MCF 10A (cell line): ENCODE measurements at regions not wholly inside any gene's neighbourhood (a gene's known extent, or its start where the extent isn't known, plus 50 kb on each side); places are given as distances from the start of the nearest gene placed in this dataset.
"Not testable (repeated sequence)": the region's sequence is repeated elsewhere in the genome, so short reads cannot be mapped to it uniquely, and the experiment has no call there.

Source experiments
- BruUV-seq: library from RNA; stranded (reverse); fragments of 400-500 nt; replicated peaks from 2 replicates; lab custom pipeline; 2021; lab: Mats Ljungman, UMichigan
- CTCF ChIA-PET: fragments of 300-600 bp; sonication (Branson Sonifier 250); formaldehyde crosslinking; extraction: SDS; loops from one replicate; lab custom pipeline; 2021; ENCODE audit warnings: antibody characterized with exemption, inconsistent platforms; lab: Yijun Ruan, JAX
- POLR2A ChIA-PET: fragments of 300-600, 350-650 bp; sonication (Branson Sonifier 250); formaldehyde crosslinking; extraction: SDS; loops from one replicate; lab custom pipeline; 2020; ENCODE audit warnings: antibody characterized with exemption, inconsistent platforms; lab: Yijun Ruan, JAX
- DNase-seq: peaks from one replicate; pipeline ENCODE4 v3.0.0-alpha.2; 2018; ENCODE audit not compliant: unreplicated experiment
- H3K27ac Mint-ChIP-seq: one replicate; pipeline ENCODE4 v1.8.0; 2022; ENCODE audit warnings: mild to moderate bottlenecking, low read depth, mixed read lengths; ENCODE audit not compliant: unreplicated experiment
- H3K27me3 Mint-ChIP-seq: one replicate; pipeline ENCODE4 v1.8.0; 2022; ENCODE audit warnings: mixed read lengths; ENCODE audit not compliant: insufficient read depth, unreplicated experiment
- H3K36me3 Mint-ChIP-seq: one replicate; pipeline ENCODE4 v1.8.0; 2022; ENCODE audit warnings: mild to moderate bottlenecking, moderate library complexity, mixed read lengths; ENCODE audit not compliant: insufficient read depth, unreplicated experiment
- H3K4me1 Mint-ChIP-seq: one replicate; pipeline ENCODE4 v1.8.0; 2022; ENCODE audit warnings: mixed read lengths; ENCODE audit not compliant: insufficient read depth, unreplicated experiment
- H3K4me3 Mint-ChIP-seq: one replicate; pipeline ENCODE4 v1.8.0; 2022; ENCODE audit warnings: mild to moderate bottlenecking, moderate library complexity, mixed read lengths; ENCODE audit not compliant: unreplicated experiment
- H3K9me3 Mint-ChIP-seq: one replicate; pipeline ENCODE4 v1.8.0; 2022; ENCODE audit warnings: mixed read lengths; ENCODE audit not compliant: unreplicated experiment
- CTCF ChIP-seq: fragments of 200-600 bp; IDR thresholded peaks from one replicate; pipeline ENCODE4 v1.8.0; 2022; ENCODE audit warnings: antibody characterized with exemption, mild to moderate bottlenecking; ENCODE audit not compliant: unreplicated experiment
- intact Hi-C: fragments of 100-400 bp; cut with micrococcal nuclease; formaldehyde crosslinking; loops from 2 replicates; pipeline ENCODE4 v1.14.1; 2022

- TF ChIP-seq CTCF, result no peak
- Mint-ChIP-seq H3K27ac (no peak overlapping the region), H3K4me3 (no peak overlapping the region), H3K36me3 (no peaks in the 10 kb centered on the region), H3K9me3 (no peaks in the 10 kb centered on the region), H3K27me3 (no peaks in the 10 kb centered on the region), H3K4me1 (no peaks in the 10 kb centered on the region)
- no peak for DNase-seq
- intact Hi-C loops, result no loop called here
- ChIA-PET POLR2A (no interaction called here), CTCF (no interaction called here)
- no TSS peak for BruUV-seq
Observed at GRCh38 chr15:84398763-84399701, 163.5 kb downstream of the GOLGA6L4 start.

GRCh38 chr15:84400017-84400740, 164.6 kb downstream of the GOLGA6L4 start:
- H3K36me3 Mint-ChIP-seq, result no peaks in the 10 kb centered on the region
- no peaks in the 10 kb centered on the region for H3K4me1 Mint-ChIP-seq
- H3K27me3 Mint-ChIP-seq, result no peaks in the 10 kb centered on the region
- H3K9me3 Mint-ChIP-seq, result no peaks in the 10 kb centered on the region
- no peak overlapping the region for H3K4me3 Mint-ChIP-seq
- ChIA-PET CTCF (no interaction called here), POLR2A (no interaction called here)
- TF ChIP-seq CTCF, result no peak
- no TSS peak for BruUV-seq
- no peak for DNase-seq
- intact Hi-C loops, result no loop called here
- no peak overlapping the region for H3K27ac Mint-ChIP-seq

- Mint-ChIP-seq H3K4me1 (no peaks in the 10 kb centered on the region), H3K27me3 (no peaks in the 10 kb centered on the region), H3K27ac (no peak overlapping the region), H3K9me3 (no peaks in the 10 kb centered on the region), H3K4me3 (no peak overlapping the region), H3K36me3 (no peaks in the 10 kb centered on the region)
- DNase-seq, result no peak
- ChIA-PET POLR2A (no interaction called here), CTCF (no interaction called here)
- BruUV-seq, result no TSS peak
- no peak for TF ChIP-seq CTCF
- intact Hi-C loops, result no loop called here
Observed at GRCh38 chr15:84400820-84401219, 165.2 kb downstream of the GOLGA6L4 start.

- H3K27me3 Mint-ChIP-seq, BruUV-seq, CTCF ChIA-PET, DNase-seq, POLR2A ChIA-PET, H3K4me1 Mint-ChIP-seq, intact Hi-C loops, H3K36me3 Mint-ChIP-seq, H3K9me3 Mint-ChIP-seq, H3K4me3 Mint-ChIP-seq, H3K27ac Mint-ChIP-seq: not testable (repeated sequence)
Observed at GRCh38 chr15:84401461-84401860, 165.9 kb downstream of the GOLGA6L4 start.

- H3K27ac Mint-ChIP-seq, BruUV-seq, POLR2A ChIA-PET, H3K4me1 Mint-ChIP-seq, H3K36me3 Mint-ChIP-seq, DNase-seq, H3K27me3 Mint-ChIP-seq, intact Hi-C loops, H3K4me3 Mint-ChIP-seq, H3K9me3 Mint-ChIP-seq, CTCF ChIA-PET: not testable (repeated sequence)
Observed at GRCh38 chr15:84401891-84402840, 166.6 kb downstream of the GOLGA6L4 start.
